ENCODE measurements at regions not wholly inside any gene's neighbourhood (a gene's known extent, or its start where the extent isn't known, plus 50 kb on each side); places are given as distances from the start of the nearest gene placed in this dataset.

DNA sequence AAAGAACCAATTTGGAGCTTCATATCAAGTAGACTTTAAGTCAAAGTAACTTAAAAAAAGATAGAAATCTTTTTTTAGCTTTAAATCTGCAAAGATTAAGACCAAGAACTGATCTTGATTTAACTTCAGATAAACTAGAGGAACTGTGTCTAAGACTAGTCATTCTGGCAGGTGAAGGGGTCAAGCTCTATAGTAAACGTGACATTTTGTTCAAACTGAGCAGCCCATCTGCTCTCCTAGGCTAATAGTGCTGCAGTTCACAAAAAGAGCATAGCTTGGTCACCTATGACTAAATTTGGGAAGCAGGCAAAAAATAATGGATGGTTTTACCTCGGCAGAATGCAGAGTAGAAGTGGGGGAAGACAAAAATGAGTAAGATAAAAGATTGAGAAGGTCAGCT is 168.8 kb upstream of the ALCAM start:
- no peak for DNase-seq (ENCODE audit: extremely low read depth in 1 of 2, low read depth in 1 of 2)

- DNase-seq (ENCODE audit: extremely low read depth in 1 of 2, low read depth in 1 of 2) = no peak
Measured at GRCh38 chr3:105199217-105199616, 167.5 kb upstream of the ALCAM start.

DNA sequence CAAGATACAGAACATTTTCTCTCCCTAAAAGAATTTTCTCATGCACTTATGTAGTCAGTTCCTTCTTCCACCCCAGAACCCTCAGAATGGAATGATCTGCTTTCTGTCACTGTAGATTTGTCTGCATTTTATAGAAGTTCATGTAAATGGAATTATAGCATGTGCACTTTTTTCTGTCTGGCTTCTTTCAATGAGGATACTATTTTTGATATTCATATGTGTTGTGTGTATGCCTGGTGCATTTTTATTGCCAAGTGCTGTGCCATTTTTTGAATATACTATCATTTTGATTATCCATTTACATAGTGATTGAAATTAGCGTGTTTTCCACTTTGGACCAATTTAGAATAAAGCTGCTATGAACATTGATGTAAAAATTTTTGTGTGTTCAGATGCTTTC is 156.6 kb upstream of the ALCAM start:
- DNase-seq (ENCODE audit: extremely low read depth in 1 of 2, low read depth in 1 of 2) = no peak

DNA sequence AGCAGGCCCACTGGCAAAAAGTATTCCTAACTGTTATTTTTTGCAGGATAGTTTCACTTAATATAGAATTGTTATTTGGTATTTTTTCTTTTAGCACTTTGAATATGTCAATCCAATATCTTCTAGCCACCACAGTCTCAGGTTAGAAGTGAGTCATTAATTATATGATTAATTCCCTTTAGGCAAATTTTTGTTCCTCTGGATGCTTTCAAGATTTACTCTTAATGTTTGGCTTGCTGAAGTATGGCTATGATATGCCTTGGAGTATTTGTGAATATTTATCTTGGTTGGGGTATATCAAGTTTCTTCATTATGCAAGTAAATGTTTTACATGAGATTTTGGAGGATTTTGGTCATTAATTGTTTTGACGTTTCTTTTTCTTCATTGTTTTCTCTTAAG is 152.1 kb upstream of the ALCAM start:
- DNase-seq (ENCODE audit: extremely low read depth in 1 of 2, low read depth in 1 of 2) = no peak

- DNase-seq (ENCODE audit: extremely low read depth in 1 of 2, low read depth in 1 of 2) = no peak
Measured at GRCh38 chr3:105222568-105223093, 144.1 kb upstream of the ALCAM start.

GRCh38 chr3:105223815-105224214 is 142.9 kb upstream of the ALCAM start:
- no peak for DNase-seq (ENCODE audit: extremely low read depth in 1 of 2, low read depth in 1 of 2)

GRCh38 chr3:105228696-105229095 is 138.0 kb upstream of the ALCAM start:
- no peak for DNase-seq (ENCODE audit: extremely low read depth in 1 of 2, low read depth in 1 of 2)

GRCh38 chr3:105232553-105232952 is 134.2 kb upstream of the ALCAM start:
- DNase-seq (ENCODE audit: extremely low read depth in 1 of 2, low read depth in 1 of 2) = no peak

DNA sequence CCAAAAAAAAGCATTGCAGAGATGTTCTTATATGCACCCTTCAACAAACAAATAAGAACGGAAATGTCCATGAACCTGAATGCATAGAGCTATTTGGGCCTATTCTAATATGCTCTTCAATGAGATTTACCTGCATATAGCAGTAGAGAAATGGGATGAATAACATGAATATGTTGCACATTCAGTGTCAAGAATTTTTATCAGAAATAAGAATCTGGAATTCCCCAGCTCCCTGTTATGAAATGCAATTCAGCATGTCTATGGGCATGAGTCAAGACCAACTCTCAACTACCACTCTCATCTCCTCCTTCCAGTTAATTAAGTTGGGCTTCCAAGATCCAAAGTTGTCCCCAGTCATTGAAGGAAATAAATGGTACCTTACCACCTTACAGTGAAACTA is 133.7 kb upstream of the ALCAM start:
- no peak for DNase-seq (ENCODE audit: extremely low read depth in 1 of 2, low read depth in 1 of 2)

DNA sequence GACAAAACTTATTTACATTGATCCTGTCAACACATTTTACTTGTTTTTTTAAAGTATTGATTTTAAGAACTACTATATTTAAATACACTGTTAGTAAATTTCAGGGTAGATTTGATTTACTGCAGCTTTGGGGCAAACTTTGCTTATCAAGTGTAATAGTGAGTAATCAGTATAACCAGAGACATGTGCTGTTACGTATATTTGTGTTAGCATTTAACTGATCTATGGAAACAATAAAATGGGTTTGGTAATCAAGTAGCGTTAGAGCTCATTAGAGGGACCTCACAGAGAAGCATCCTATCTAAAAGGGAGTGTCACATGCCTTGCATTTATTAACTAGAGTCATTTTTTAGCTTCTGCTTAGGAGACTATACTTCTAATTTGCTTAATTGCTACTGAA is 131.5 kb upstream of the ALCAM start:
- no peak for DNase-seq (ENCODE audit: extremely low read depth in 1 of 2, low read depth in 1 of 2)

- DNase-seq (ENCODE audit: extremely low read depth in 1 of 2, low read depth in 1 of 2) = no peak
Measured at GRCh38 chr3:105235785-105236184, 130.9 kb upstream of the ALCAM start.

DNA sequence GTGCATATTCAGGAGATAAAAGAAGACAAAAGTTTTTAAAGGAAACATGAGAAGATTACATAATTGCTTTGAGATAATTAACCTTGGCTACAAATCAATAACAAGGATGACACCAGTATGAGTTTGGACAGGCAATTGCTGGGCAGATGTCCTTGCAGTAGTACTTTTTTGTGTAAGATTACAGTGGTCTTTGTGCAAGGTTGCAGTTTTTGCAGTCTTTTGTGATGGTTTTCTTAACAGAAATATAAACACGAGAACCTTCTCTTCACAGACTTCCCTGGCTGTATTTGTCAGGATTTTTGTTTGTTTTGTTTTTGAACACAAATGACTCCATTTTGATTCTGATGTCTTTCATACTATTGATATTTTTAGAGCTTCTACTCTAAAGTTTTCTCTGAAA is 128.3 kb upstream of the ALCAM start:
- no peak for DNase-seq (ENCODE audit: extremely low read depth in 1 of 2, low read depth in 1 of 2)

DNA sequence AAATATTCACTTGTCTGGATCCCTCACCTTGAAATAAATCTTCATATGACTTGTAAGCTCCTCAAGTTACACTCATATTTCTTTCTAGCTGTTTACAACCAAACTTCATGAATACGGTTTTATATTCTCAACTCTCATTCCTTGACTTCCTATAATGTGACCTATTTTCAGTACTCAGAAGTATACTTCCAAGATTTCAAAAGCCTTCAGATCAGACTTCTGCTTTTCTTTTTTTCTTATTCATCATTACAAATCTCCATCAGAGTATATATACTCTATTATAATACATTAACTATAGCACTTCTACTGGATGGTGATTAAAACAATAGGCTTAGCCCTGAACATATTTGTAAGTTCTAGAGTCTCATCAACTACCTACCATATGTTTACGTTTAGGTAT is 123.6 kb upstream of the ALCAM start:
- DNase-seq (ENCODE audit: extremely low read depth in 1 of 2, low read depth in 1 of 2) = no peak

DNA sequence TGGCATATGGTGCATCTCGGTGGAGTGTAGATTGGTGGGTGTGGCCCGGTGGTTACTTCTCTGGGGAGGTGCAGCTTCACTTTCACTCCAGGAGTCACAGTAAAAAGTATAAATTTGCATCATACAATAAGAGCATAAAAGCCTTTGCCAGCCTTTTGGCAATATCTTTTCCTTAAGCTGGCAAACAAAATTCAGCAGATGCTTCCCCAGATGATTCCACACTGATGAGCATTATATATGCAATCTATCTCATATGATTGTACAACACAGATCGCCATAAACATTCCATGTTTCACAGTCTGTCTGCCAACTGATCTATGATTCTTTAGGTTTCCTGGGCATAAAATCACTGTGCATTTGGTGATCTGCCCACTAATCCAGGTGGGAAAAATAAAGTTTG is 120.2 kb upstream of the ALCAM start:
- DNase-seq (ENCODE audit: extremely low read depth in 1 of 2, low read depth in 1 of 2) = no peak

DNA sequence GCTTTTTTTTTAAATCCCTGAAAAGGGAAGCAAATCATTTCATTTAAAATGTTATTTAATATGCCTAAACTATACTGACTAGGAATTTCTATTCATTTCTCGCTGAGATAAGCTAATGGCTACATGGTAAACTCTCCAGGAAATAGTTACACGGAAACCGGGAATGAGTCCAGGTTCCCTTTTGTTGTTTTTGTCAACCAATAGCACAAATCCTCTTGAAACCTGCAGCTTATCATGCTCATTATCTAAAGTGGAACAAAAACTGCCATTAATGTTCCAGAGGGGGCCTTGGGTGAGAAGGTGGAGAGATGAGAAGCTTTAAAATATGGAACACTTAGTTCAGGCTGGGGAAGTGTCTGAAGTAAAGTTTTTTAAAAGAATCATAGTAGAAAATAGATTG is 113.5 kb upstream of the ALCAM start:
- DNase-seq (ENCODE audit: extremely low read depth in 1 of 2, low read depth in 1 of 2) = no peak

GRCh38 chr3:105254154-105254553 is 112.6 kb upstream of the ALCAM start:
- no peak for DNase-seq (ENCODE audit: extremely low read depth in 1 of 2, low read depth in 1 of 2)

DNA sequence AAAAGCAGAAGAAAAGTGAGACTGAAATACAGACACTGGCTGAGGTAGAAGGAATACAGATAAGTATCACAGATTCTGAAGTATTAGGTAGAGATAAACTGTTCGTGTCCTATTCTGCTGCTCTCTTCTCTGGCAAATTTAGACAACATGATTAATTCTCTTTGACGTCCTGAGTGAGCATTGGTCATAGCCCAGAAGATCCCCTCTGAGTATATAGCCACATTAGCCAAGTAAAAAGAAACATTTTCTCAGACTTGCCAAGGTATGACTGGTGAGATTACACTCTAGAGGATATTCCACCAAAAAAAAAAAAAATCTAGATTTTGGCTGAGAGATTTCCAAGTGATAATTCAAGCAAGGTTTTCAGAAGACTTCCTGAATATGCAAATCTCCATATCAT is 111.4 kb upstream of the ALCAM start:
- DNase-seq (ENCODE audit: extremely low read depth in 1 of 2, low read depth in 1 of 2) = no peak

GRCh38 chr3:105259496-105259895 is 107.2 kb upstream of the ALCAM start:
- DNase-seq (ENCODE audit: extremely low read depth in 1 of 2, low read depth in 1 of 2) = no peak

GRCh38 chr3:105260385-105260784 is 106.3 kb upstream of the ALCAM start:
- no peak for DNase-seq (ENCODE audit: extremely low read depth in 1 of 2, low read depth in 1 of 2)

- DNase-seq (ENCODE audit: extremely low read depth in 1 of 2, low read depth in 1 of 2) = no peak
Measured at GRCh38 chr3:105274536-105274935, 92.2 kb upstream of the ALCAM start.

DNA sequence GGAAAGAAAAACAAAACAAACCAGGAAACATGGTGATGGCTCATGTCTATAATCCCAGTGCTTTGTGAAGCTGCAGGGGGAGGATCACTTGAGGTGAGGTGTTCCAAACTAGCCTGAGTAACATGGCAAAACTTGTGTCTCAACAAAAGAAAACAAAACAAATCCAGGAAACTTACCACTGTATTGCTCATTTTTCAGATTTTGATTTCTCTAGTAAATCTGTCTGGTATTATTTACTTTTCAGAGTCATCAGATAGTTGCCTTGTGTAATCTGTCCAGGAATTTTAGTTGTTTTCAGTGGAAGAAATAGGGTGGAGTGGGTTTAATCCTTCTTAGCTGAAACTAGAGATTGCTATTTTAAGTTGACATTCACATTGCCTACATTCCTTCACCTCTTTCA is 91.8 kb upstream of the ALCAM start:
- no peak for DNase-seq (ENCODE audit: extremely low read depth in 1 of 2, low read depth in 1 of 2)

DNA sequence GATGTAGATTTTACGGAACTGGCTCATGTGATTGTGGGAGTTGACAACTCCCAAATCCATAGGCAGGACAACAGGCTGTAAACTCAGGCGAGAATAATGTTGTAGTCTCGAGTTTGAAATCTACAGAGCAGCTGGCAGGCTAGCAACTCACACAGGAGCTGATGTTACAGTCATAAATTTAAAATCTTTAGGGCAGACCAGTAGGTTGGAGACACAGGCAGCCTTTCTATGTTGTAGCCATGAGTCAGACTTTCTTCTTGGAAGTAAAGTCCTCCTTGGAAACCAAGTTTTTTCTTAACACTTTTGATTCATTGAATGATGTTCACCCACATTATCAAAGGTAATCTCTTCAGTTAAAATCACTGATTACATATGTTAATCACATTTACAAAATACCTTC is 89.1 kb upstream of the ALCAM start:
- no peak for DNase-seq (ENCODE audit: extremely low read depth in 1 of 2, low read depth in 1 of 2)

- no peak for DNase-seq (ENCODE audit: extremely low read depth in 1 of 2, low read depth in 1 of 2)
Measured at GRCh38 chr3:105278688-105279087, 88.0 kb upstream of the ALCAM start.

DNA sequence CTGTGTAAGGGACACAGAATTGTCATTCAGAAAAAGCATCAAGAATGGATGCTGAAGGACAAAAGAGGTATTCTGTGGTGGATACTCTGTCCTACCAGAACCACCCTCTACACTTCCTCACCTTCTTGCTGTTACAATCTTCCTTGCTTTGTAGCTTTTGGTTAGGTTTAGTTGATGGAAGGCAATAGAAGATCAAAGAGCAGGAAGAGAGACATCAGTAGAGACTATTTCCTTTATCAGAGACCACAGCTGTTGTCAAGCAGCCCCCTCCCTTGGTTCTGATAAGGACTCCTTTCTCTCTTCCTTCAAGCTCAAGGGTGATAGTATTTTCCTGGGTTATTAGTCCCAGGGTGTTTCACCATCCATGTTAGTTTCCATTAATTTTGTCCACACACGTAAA is 84.7 kb upstream of the ALCAM start:
- DNase-seq (ENCODE audit: extremely low read depth in 1 of 2, low read depth in 1 of 2) = no peak
